AG08395 (cell line): ENCODE measurements at regions not wholly inside any gene's neighbourhood (a gene's known extent, or its start where the extent isn't known, plus 50 kb on each side); places are given as distances from the start of the nearest gene placed in this dataset.

Experiments used
- DNase-seq: peaks from one replicate; pipeline ENCODE4 v3.0.0; 2012; ENCODE audit warnings: mixed read lengths, low spot score

DNA sequence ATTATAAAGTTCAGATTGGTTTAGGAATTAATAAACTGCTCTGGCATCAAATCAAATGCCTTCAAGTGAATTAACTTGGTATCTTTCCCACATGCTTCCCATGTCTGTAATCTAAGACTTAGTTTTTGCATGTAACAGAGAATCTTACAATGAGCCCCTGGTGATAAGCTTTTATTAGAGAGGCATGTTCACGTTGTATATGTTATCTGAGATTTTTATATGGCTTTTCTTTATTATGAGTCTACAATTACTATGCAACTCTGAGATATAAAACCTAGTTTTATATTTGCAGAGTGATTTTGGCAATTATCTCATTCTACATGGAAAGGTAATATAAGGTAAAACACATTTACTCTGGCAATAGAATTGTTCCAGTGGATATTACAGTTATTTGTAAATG, 1578.4 kb upstream of the IGFBP7 start:
- DNase-seq = no peak

GRCh38 chr4:58679886-58680285, 1569.7 kb upstream of the IGFBP7 start:
- no peak for DNase-seq

- DNase-seq = no peak
These were observed 1568.9 kb upstream of the IGFBP7 start for GRCh38 chr4:58679051-58679450.

- no peak for DNase-seq
These were observed 1559.6 kb upstream of the IGFBP7 start for GRCh38 chr4:58669783-58670182.

GRCh38 chr4:58665649-58666048, 1555.5 kb upstream of the IGFBP7 start:
- no peak for DNase-seq

GRCh38 chr4:58658701-58659100, 1548.5 kb upstream of the IGFBP7 start:
- no peak for DNase-seq

DNA sequence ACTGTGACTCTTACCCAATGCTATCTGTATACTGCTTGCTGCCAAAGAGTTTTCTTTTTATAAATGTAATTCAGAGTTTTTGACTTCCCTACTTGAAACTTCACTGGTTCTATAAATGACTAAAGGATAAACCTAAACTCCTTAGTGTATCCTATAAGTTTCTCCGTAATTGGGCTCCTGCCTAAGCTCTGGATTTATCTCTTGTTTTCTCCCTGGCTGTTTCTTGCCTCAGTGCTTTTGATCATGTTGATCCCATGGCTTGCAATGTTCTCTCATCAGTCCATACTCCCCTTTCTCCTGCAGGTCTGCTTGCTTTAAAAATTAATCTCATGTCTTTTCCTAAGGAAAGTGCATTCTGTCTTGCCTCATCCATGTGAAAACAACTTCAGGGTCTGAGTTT, 1543.1 kb upstream of the IGFBP7 start:
- no peak for DNase-seq

- DNase-seq = no peak
These were observed 1539.0 kb upstream of the IGFBP7 start for GRCh38 chr4:58649226-58649625.

DNA sequence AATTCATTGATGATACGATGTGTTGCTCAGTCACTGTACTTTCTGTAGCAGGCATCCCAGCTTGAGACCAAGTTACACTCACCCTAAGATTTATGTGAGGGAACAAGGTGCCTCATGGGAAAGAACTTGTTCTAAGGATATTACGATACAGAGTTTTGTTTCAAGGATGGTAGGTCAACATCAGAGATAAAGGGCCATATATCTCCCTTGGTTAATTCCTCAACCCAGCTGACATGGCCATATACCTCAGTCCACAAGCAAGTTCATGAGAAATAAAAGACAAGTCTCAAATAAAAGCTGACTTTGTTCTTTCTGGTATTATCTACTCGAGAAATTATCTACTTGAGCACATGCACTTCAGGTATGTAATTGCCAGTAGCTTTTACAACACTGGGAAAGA, 1535.9 kb upstream of the IGFBP7 start:
- DNase-seq = no peak

DNA sequence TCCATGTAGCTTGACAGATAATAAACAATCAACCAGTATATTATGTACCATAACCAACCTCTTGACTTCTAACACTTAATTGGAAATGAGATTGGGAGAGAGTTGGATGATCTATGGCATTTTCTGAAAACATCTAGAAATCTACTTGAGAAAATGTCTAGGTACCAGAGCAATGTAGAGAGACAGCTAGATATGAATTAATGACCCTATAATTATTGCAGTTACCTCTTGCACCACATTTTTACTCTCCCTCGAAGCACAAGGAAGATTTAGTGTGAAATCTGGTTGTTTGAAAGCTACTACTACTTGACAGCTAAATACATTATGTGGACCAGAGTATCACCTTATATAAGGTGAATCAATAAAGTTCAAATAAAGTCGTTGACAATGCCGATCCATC, 1534.4 kb upstream of the IGFBP7 start:
- no peak for DNase-seq

- DNase-seq = no peak
These were observed 1526.2 kb upstream of the IGFBP7 start for GRCh38 chr4:58636381-58636780.

DNA sequence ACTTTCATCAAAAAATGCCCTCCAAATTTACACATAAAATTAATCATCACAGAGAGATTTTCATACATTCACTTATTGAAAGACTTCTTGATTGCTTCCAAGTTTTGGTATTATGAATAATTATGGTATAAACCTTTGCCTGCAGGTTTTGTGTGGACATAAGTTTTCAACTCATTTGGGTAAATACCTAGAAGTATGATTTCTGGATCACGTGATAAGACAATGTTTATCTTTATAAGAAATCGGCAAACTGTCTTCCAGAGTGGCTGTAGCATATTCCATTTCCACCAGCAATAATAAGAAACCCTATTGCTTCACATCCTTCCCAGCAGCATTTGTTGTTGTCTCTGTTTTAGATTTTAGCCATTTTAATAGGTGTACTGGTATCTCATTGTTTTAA, 1507.0 kb upstream of the IGFBP7 start:
- DNase-seq = no peak

GRCh38 chr4:58611012-58611411, 1500.8 kb upstream of the IGFBP7 start:
- no peak for DNase-seq

DNA sequence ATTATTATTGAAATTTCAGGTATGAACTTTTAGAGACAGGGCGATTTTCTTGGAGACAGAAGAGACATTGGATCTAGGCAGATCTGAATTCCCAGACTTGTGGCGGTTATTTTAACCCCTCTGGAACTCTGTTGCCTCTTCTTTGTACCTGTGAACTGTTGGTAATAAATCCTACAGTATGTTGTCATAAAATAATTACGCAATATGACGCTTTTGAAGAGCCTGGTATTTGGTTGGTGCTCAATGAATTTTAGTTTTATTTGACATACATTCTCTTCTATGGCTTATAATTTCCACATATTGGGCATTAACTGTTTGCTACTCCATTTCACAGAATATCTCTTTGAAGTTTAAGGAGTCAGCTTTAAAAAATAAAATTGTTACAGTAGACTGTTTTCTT, 1496.1 kb upstream of the IGFBP7 start:
- DNase-seq = no peak

GRCh38 chr4:58603951-58604350, 1493.8 kb upstream of the IGFBP7 start:
- DNase-seq = no peak

- no peak for DNase-seq
These were observed 1492.7 kb upstream of the IGFBP7 start for GRCh38 chr4:58602731-58603359.

GRCh38 chr4:58602022-58602421, 1491.8 kb upstream of the IGFBP7 start:
- DNase-seq = no peak

DNA sequence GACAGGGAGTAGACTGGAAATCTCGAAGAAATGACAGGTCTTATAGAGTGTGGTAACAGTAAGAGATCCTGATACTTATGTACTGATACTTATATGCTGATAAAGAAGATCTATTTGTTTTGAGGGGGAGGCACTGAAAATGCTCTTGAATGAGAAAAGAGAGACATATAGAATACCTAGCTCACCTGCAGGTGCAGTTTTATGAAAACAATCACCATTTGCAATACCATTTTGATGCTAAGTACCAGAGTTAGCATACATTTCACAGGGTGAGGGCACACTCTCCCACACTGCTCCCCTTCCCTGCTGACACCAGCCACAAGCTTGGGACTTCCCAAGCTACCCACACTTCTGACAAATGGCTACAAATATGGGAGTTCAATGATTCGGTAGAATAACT, 1490.1 kb upstream of the IGFBP7 start:
- no peak for DNase-seq

- DNase-seq = no peak
These were observed 1480.5 kb upstream of the IGFBP7 start for GRCh38 chr4:58590722-58591121.

- no peak for DNase-seq
These were observed 1477.7 kb upstream of the IGFBP7 start for GRCh38 chr4:58587856-58588255.

- DNase-seq = no peak
These were observed 1456.1 kb upstream of the IGFBP7 start for GRCh38 chr4:58566260-58566659.

GRCh38 chr4:58564695-58565475, 1454.7 kb upstream of the IGFBP7 start:
- no peak for DNase-seq

DNA sequence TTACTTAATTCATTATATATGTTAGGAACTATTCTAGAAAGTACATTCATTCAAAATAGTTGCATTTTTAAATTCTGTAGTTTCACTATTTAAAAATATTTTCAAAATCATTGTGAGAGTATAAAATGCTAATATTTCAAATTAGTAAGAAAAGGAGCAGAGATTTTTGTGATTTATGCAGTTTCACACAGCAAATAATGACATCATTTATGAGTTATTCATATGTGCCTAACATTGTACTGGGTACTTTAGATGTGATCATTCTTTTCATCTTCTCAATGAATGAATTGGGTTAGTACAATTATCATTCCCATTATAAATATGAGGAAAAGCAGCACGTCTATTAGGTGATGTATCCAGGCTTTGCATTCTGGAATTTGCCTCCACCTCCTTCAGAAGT, 1451.0 kb upstream of the IGFBP7 start:
- no peak for DNase-seq

DNA sequence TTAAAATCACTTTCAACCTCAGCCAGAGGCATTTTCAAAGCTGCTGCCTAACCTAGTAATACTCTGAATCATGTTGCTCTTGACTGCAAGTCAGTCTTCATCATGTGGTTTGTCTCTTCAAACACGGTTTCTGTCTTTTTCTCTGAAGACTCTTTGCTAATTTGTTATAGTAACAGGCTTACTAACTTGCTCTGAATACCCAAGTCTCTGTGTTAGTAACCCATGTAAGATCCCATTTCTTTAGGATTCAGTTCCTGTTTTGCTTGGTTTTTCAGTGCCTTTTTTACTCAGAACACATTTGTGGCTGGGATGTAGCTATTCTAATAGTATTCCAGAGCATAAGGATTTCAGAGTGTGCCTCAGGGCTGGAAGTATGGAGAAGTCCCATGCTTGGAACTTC, 1450.6 kb upstream of the IGFBP7 start:
- DNase-seq = no peak
